DND-41 (cell line): ENCODE measurements at regions not wholly inside any gene's neighbourhood (a gene's known extent, or its start where the extent isn't known, plus 50 kb on each side); places are given as distances from the start of the nearest gene placed in this dataset.
A peak's percentile ranks its signal among the peaks of the same experiment; 100 is the strongest.
"Not testable (repeated sequence)": the region's sequence is repeated elsewhere in the genome, so short reads cannot be mapped to it uniquely, and the experiment has no call there.

Experiments
- ATAC-seq: fragments of 200-7000 bp; cut with Tn5 transposase; 3 replicates; pipeline ENCODE4 v1.9.1; 2021; ENCODE audit warnings: low read depth; ENCODE audit not compliant: insufficient read depth
- DNase-seq: peaks from one replicate; pipeline ENCODE4 v3.0.0-alpha.2; 2020
- H2AFZ ChIP-seq: 2 replicates; pipeline ENCODE4 v1.6.0; 2012; ENCODE audit warnings: low read depth, low read length
- H3K27ac ChIP-seq: 2 replicates; pipeline ENCODE4 v1.5.1; 2012; ENCODE audit warnings: low read length, inconsistent platforms
- H3K27me3 ChIP-seq: fragments of 200-600 bp; sonication (generic); 2 replicates; pipeline ENCODE4 v1.6.0; 2012; ENCODE audit warnings: low read length, mild to moderate bottlenecking, inconsistent platforms; ENCODE audit not compliant: insufficient read depth, poor library complexity
- H3K36me3 ChIP-seq: 2 replicates; pipeline ENCODE4 v1.5.1; 2012; ENCODE audit warnings: low read length, inconsistent platforms; ENCODE audit not compliant: insufficient read depth
- H3K4me1 ChIP-seq: 2 replicates; pipeline ENCODE4 v1.5.1; 2012; ENCODE audit warnings: mild to moderate bottlenecking, low read length; ENCODE audit not compliant: insufficient read depth
- H3K4me2 ChIP-seq: 2 replicates; pipeline ENCODE4 v1.6.0; 2012; ENCODE audit warnings: mild to moderate bottlenecking, moderate library complexity, low read length, inconsistent platforms; ENCODE audit not compliant: insufficient read depth
- H3K4me3 ChIP-seq, 2 experiments: fragments of 200-600 bp in 1 of 2; shearing (Covaris generic) in 1 of 2; 2 replicates each; pipeline ENCODE4 v1.5.1; 2012 to 2016; ENCODE audit warnings: inconsistent platforms in 2 of 2, low read length in 2 of 2, mild to moderate bottlenecking in 2 of 2, low read depth in 1 of 2, moderate library complexity in 1 of 2
- H3K79me2 ChIP-seq: 2 replicates; pipeline ENCODE4 v1.6.0; 2012; ENCODE audit warnings: low read length, inconsistent platforms; ENCODE audit not compliant: insufficient read depth
- H3K9ac ChIP-seq: 2 replicates; pipeline ENCODE4 v1.6.0; 2012; ENCODE audit warnings: low read depth, mild to moderate bottlenecking, inconsistent platforms, low read length, moderate library complexity
- H3K9me3 ChIP-seq: 2 replicates; pipeline ENCODE4 v1.5.1; 2012; ENCODE audit warnings: low read length, moderate library complexity, mild to moderate bottlenecking, inconsistent platforms; ENCODE audit not compliant: insufficient read depth, severe bottlenecking
- H4K20me1 ChIP-seq: 2 replicates; pipeline ENCODE4 v1.6.0; 2012; ENCODE audit warnings: low read length; ENCODE audit not compliant: insufficient read depth
- CTCF ChIP-seq: IDR thresholded peaks from 2 replicates; pipeline ENCODE4 v1.5.1; 2012; ENCODE audit warnings: borderline replicate concordance, low read length, moderate library complexity, mild to moderate bottlenecking; ENCODE audit not compliant: poor library complexity, severe bottlenecking; ENCODE audit errors: extremely low read depth

DNA sequence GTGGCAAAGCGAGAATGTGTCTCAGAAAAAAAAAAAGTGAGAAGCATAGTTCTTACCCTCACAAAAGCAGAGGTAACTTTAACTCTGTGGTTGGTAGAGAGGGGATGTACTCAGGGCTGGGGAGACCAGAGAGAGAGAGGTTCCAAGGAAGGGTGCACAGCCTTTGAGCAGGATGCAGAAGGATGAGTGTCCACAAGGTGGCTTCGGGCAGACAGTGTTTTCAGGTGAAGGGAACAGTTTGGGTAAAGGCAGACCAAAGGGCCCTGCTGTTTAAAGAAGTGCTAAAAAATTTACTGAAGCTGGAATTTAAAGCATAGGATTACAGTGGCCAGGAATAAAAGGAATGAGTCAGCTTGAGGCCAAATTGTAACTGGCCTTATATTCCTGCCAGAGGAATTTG lies 2240.6 kb downstream of the EPHA3 start:
- not testable (repeated sequence) for H3K9me3 ChIP-seq, H3K4me1 ChIP-seq, H3K9ac ChIP-seq, H2AFZ ChIP-seq, H3K27ac ChIP-seq, H3K4me2 ChIP-seq, H3K79me2 ChIP-seq, H3K27me3 ChIP-seq, H4K20me1 ChIP-seq, H3K4me3 ChIP-seq, H3K36me3 ChIP-seq
- ATAC-seq: peak; percentile 78
- peak; percentile 33 for DNase-seq
- TF ChIP-seq CTCF: peak; percentile 19

DNA sequence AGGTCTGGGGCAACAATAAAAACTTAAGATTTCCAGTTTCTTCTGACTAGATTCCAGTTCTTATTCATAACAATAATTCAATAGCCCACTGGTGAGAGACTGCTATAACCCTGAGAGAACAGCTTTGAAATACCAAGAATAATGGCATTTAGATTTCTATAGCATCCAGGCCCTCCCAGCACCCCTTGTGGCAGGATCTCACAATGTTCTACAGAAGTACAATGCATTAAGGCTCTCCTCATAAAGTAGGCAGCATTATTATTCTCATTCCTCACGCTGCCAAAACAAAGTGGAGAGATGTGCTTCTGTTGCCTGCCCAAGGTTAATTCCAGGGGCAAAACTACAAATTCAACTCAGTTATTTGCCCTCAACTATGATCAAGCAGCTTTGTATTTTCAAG lies 2241.7 kb downstream of the EPHA3 start:
- not testable (repeated sequence) for H3K27me3 ChIP-seq, H3K9ac ChIP-seq, H3K27ac ChIP-seq, H4K20me1 ChIP-seq, H3K79me2 ChIP-seq, H2AFZ ChIP-seq, H3K4me2 ChIP-seq, H3K4me1 ChIP-seq, ATAC-seq, H3K9me3 ChIP-seq, H3K4me3 ChIP-seq, DNase-seq, H3K36me3 ChIP-seq

GRCh38 chr3:91352161-91352560 lies 2244.7 kb downstream of the EPHA3 start:
- H3K4me3 ChIP-seq, H3K9ac ChIP-seq, ATAC-seq, H3K27me3 ChIP-seq, H3K4me1 ChIP-seq, H4K20me1 ChIP-seq, H3K27ac ChIP-seq, DNase-seq, H3K9me3 ChIP-seq, H3K79me2 ChIP-seq, H3K36me3 ChIP-seq, H2AFZ ChIP-seq, H3K4me2 ChIP-seq: not testable (repeated sequence)

GRCh38 chr3:91359278-91359677 lies 2251.9 kb downstream of the EPHA3 start:
- not testable (repeated sequence) for H3K36me3 ChIP-seq, H3K4me3 ChIP-seq, H3K9ac ChIP-seq, H3K27ac ChIP-seq, H3K9me3 ChIP-seq, H3K79me2 ChIP-seq, DNase-seq, H3K4me1 ChIP-seq, H2AFZ ChIP-seq, ATAC-seq, H4K20me1 ChIP-seq, H3K27me3 ChIP-seq, H3K4me2 ChIP-seq

DNA sequence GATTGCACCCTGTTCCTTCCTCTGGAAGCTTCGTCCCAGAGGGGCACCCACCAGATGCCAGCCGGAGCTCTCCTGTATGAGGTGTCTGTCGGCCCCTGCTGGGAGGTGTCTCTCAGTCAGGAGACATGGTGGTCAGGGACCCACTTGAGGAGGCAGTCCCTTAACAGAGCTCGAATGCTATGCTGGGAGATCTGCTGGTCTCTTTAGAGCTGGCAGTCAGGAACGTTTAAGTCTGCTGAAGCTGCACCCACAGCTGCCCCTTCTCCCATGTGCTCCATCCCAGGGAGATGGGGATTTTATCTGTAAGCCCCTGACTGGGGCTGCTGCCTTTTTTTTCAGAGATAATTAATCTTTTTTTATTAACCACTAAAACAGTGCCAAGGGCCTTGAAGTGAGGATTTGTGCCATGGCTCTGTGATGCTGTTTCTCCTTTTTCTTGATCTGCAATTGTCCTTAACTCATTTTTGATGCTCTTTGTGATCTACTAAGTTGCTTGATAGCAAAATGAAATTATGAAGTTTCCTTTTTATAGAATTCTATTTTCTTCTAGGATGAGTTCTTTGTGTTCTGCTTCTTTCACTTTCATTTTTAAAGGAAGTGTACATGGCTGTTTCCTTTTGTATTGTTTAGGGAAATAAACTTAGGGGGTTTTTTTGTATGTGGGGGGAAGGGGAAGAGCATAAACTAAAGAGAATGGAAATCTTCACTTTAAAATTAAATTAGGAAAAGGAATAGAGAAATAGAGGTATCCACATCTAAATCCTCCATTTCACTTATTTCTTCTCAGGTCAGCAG lies 2275.9 kb downstream of the EPHA3 start:
- not testable (repeated sequence) for H4K20me1 ChIP-seq
- ATAC-seq: peak; percentile 88

DNA sequence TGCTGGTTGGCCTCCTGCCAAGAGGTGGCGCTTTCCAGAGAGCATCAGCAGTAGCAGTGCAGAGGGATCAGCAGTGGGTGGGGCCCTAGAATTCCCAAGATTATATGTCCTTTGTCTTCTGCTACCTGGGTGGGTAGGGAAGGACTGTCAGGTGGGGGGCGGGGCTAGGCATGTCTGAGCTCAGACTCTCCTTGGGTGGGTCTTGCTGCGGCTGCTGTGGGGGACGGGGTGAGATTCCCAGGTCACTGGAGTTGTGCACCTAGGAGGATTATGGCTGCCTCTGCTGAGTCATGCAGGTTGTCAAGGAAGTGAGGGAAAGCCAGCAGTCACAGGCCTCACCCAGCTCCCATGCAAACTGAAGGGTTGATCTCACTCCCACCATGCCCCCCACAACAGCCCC lies 2296.5 kb downstream of the EPHA3 start:
- H2AFZ ChIP-seq, H3K4me2 ChIP-seq, H3K27me3 ChIP-seq: not testable (repeated sequence)

More for the DNA sequence above, 2275.9 kb downstream of the EPHA3 start:
- Histone ChIP-seq H3K9ac (peak overlapping the region; percentile 38; the same call in 1 of the 2 replicates), H3K27ac (peak overlapping the region; percentile 77), H3K4me2 (peak overlapping the region; percentile 55), H3K4me3 (0 out of 4 replicates have a peak overlapping the region, but pooled peaks of 1 of the 2 experiments have one; percentile 34), H3K4me1 (peaks cover 13% of the 10 kb centered on the region), H2AFZ (peak overlapping the region; percentile 76)
- H3K36me3 ChIP-seq, H3K9me3 ChIP-seq, H3K27me3 ChIP-seq, H3K79me2 ChIP-seq: not testable (repeated sequence)
- DNase-seq: peak; percentile 25

More for the DNA sequence above, 2296.5 kb downstream of the EPHA3 start:
- not testable (repeated sequence) for H3K27ac ChIP-seq, H3K36me3 ChIP-seq, ATAC-seq, DNase-seq, H3K9me3 ChIP-seq, H3K9ac ChIP-seq, H3K4me1 ChIP-seq, H3K4me3 ChIP-seq, H3K79me2 ChIP-seq, H4K20me1 ChIP-seq
